ENCODE measurements at regions not wholly inside any gene's neighbourhood (a gene's known extent, or its start where the extent isn't known, plus 50 kb on each side); places are given as distances from the start of the nearest gene placed in this dataset.
A peak's percentile ranks its signal among the peaks of the same experiment; 100 is the strongest.
"Not testable (repeated sequence)": the region's sequence is repeated elsewhere in the genome, so short reads cannot be mapped to it uniquely, and the experiment has no call there.

- ATAC-seq (ENCODE audit: low read depth in 2 of 2) = no peak
- no peaks in the 10 kb centered on the region for H3K36me3 Mint-ChIP-seq
- peaks cover 0 to 10% (median 2%) of the 10 kb centered on the region in 7 donors for H3K9me3 Mint-ChIP-seq
- no peak overlapping the region for H3K27ac Mint-ChIP-seq
- no peaks in the 10 kb centered on the region for H3K4me1 Mint-ChIP-seq
- H3K4me3 Mint-ChIP-seq = no peak overlapping the region
- no peak for DNase-seq
- H3K27me3 Mint-ChIP-seq = peaks cover 0 to 4% (median 0%) of the 10 kb centered on the region in 3 donors
Measured at GRCh38 chr20:6663751-6664388, 103.6 kb upstream of the BMP2 start.

GRCh38 chr20:6663104-6663503 lies 104.4 kb upstream of the BMP2 start:
- H3K27ac Mint-ChIP-seq = no peak overlapping the region
- peaks cover 0 to 4% (median 0%) of the 10 kb centered on the region in 3 donors for H3K27me3 Mint-ChIP-seq
- peaks cover 0 to 10% (median 2%) of the 10 kb centered on the region in 7 donors for H3K9me3 Mint-ChIP-seq
- ATAC-seq (ENCODE audit: low read depth in 2 of 2) (no peak), DNase-seq (no peak)
- no peak overlapping the region for H3K4me3 Mint-ChIP-seq
- H3K4me1 Mint-ChIP-seq = no peaks in the 10 kb centered on the region
- no peaks in the 10 kb centered on the region for H3K36me3 Mint-ChIP-seq

- no peaks in the 10 kb centered on the region for H3K36me3 Mint-ChIP-seq
Measured at GRCh38 chr20:6662309-6662708, 105.2 kb upstream of the BMP2 start.

GRCh38 chr20:6660441-6660840 lies 107.0 kb upstream of the BMP2 start:
- Mint-ChIP-seq H3K4me3 (no peak overlapping the region), H3K27ac (no peak overlapping the region), H3K9me3 (peaks cover 0 to 7% (median 1%) of the 10 kb centered on the region in 7 donors)

More at GRCh38 chr20:6662309-6662708, 105.2 kb upstream of the BMP2 start:
- Mint-ChIP-seq H3K27me3 (no peaks in the 10 kb centered on the region), H3K27ac (no peak overlapping the region), H3K9me3 (peaks cover 0 to 10% (median 2%) of the 10 kb centered on the region in 7 donors), H3K4me1 (no peaks in the 10 kb centered on the region), H3K4me3 (no peak overlapping the region)
- DNase-seq (no peak), ATAC-seq (ENCODE audit: low read depth in 2 of 2) (no peak)

GRCh38 chr20:6658909-6659308 lies 108.6 kb upstream of the BMP2 start:
- not testable (repeated sequence) for H3K36me3 Mint-ChIP-seq; H3K27ac Mint-ChIP-seq; H3K4me3 Mint-ChIP-seq; DNase-seq; H3K9me3 Mint-ChIP-seq; H3K4me1 Mint-ChIP-seq; ATAC-seq (ENCODE audit: low read depth in 2 of 2); H3K27me3 Mint-ChIP-seq

More at GRCh38 chr20:6660441-6660840, 107.0 kb upstream of the BMP2 start:
- no peaks in the 10 kb centered on the region for H3K4me1 Mint-ChIP-seq
- H3K27me3 Mint-ChIP-seq = no peaks in the 10 kb centered on the region
- H3K36me3 Mint-ChIP-seq = no peaks in the 10 kb centered on the region
- ATAC-seq (ENCODE audit: low read depth in 2 of 2) = no peak
- no peak for DNase-seq

- Mint-ChIP-seq H3K27me3 (no peaks in the 10 kb centered on the region), H3K4me3 (no peak overlapping the region), H3K4me1 (no peaks in the 10 kb centered on the region), H3K36me3 (no peaks in the 10 kb centered on the region), H3K27ac (no peak overlapping the region), H3K9me3 (peaks cover 0 to 1% (median 0%) of the 10 kb centered on the region in 7 donors)
- no peak for ATAC-seq (ENCODE audit: low read depth in 2 of 2)
- DNase-seq = no peak
Measured at GRCh38 chr20:6657904-6658303, 109.6 kb upstream of the BMP2 start.

GRCh38 chr20:6657111-6657510 lies 110.4 kb upstream of the BMP2 start:
- Mint-ChIP-seq H3K4me1 (no peaks in the 10 kb centered on the region), H3K4me3 (peak overlapping the region in 1 of 8 donors; percentile 37), H3K27me3 (no peaks in the 10 kb centered on the region), H3K27ac (no peak overlapping the region), H3K9me3 (peaks cover 0 to 5% (median 0%) of the 10 kb centered on the region in 7 donors), H3K36me3 (no peaks in the 10 kb centered on the region)
- ATAC-seq (ENCODE audit: low read depth in 2 of 2) (no peak), DNase-seq (no peak)

GRCh38 chr20:6654513-6655252 lies 112.8 kb upstream of the BMP2 start:
- Mint-ChIP-seq H3K4me1 (no peaks in the 10 kb centered on the region), H3K36me3 (no peaks in the 10 kb centered on the region), H3K4me3 (no peak overlapping the region), H3K9me3 (peaks cover 0 to 5% (median 0%) of the 10 kb centered on the region in 7 donors), H3K27ac (no peak overlapping the region), H3K27me3 (no peaks in the 10 kb centered on the region)
- no peak for ATAC-seq (ENCODE audit: low read depth in 2 of 2)
- DNase-seq = no peak

GRCh38 chr20:6651561-6651960 lies 115.9 kb upstream of the BMP2 start:
- DNase-seq = no peak
- Mint-ChIP-seq H3K36me3 (no peaks in the 10 kb centered on the region), H3K4me1 (no peaks in the 10 kb centered on the region), H3K27me3 (no peaks in the 10 kb centered on the region), H3K4me3 (no peak overlapping the region), H3K27ac (no peak overlapping the region), H3K9me3 (peaks cover 0 to 6% (median 3%) of the 10 kb centered on the region in 7 donors)
- ATAC-seq (ENCODE audit: low read depth in 2 of 2) = no peak

- Mint-ChIP-seq H3K36me3 (no peaks in the 10 kb centered on the region), H3K4me3 (no peak overlapping the region), H3K4me1 (no peaks in the 10 kb centered on the region), H3K27me3 (no peaks in the 10 kb centered on the region), H3K27ac (no peak overlapping the region), H3K9me3 (peaks cover 0 to 6% (median 3%) of the 10 kb centered on the region in 7 donors)
- no peak for DNase-seq
- no peak for ATAC-seq (ENCODE audit: low read depth in 2 of 2)
Measured at GRCh38 chr20:6651016-6651415, 116.5 kb upstream of the BMP2 start.

- Mint-ChIP-seq H3K4me3 (no peak overlapping the region), H3K27ac (no peak overlapping the region), H3K4me1 (no peaks in the 10 kb centered on the region), H3K36me3 (no peaks in the 10 kb centered on the region), H3K27me3 (no peaks in the 10 kb centered on the region), H3K9me3 (peaks cover 0 to 6% (median 3%) of the 10 kb centered on the region in 7 donors)
- ATAC-seq (ENCODE audit: low read depth in 2 of 2) (no peak), DNase-seq (no peak)
Measured at GRCh38 chr20:6646021-6646636, 121.4 kb upstream of the BMP2 start.

- Mint-ChIP-seq H3K4me3 (no peak overlapping the region), H3K4me1 (no peaks in the 10 kb centered on the region), H3K27me3 (no peaks in the 10 kb centered on the region), H3K36me3 (no peaks in the 10 kb centered on the region), H3K9me3 (peaks cover 0 to 6% (median 3%) of the 10 kb centered on the region in 7 donors), H3K27ac (no peak overlapping the region)
- DNase-seq (no peak), ATAC-seq (ENCODE audit: low read depth in 2 of 2) (no peak)
Measured at GRCh38 chr20:6644813-6645628, 122.5 kb upstream of the BMP2 start.

GRCh38 chr20:6641012-6641411 lies 126.5 kb upstream of the BMP2 start:
- H3K4me3 Mint-ChIP-seq = no peak overlapping the region
- no peak overlapping the region for H3K27ac Mint-ChIP-seq
- H3K4me1 Mint-ChIP-seq = no peaks in the 10 kb centered on the region
- peaks cover 0 to 11% (median 2%) of the 10 kb centered on the region in 7 donors for H3K9me3 Mint-ChIP-seq
- DNase-seq (no peak), ATAC-seq (ENCODE audit: low read depth in 2 of 2) (no peak)
- H3K27me3 Mint-ChIP-seq = no peaks in the 10 kb centered on the region
- H3K36me3 Mint-ChIP-seq = no peaks in the 10 kb centered on the region
